Tibial nerve (tissue), 4 donors: ENCODE measurements at regions not wholly inside any gene's neighbourhood (a gene's known extent, or its start where the extent isn't known, plus 50 kb on each side); places are given as distances from the start of the nearest gene placed in this dataset.

ENCODE experiments used
- CTCF ChIP-seq, 5 experiments: fragments of 200-600 bp in 3 of 5; fragments of 450-650 bp in 2 of 5; sonication (generic) in 3 of 5; IDR thresholded peaks; one replicate each; pipeline ENCODE4 v1.5.1; 2016 to 2019; ENCODE audit warnings: antibody characterized with exemption in 5 of 5, mild to moderate bottlenecking in 3 of 5, moderate library complexity in 2 of 5
- EP300 ChIP-seq, 2 donors: sonication (generic); formaldehyde crosslinking; IDR thresholded peaks; one replicate each; pipeline ENCODE4 v1.6.1; 2017; ENCODE audit warnings: antibody characterized with exemption in 2 of 2, mild to moderate bottlenecking in 1 of 2
- POLR2A ChIP-seq, 2 donors: fragments of 450-650 bp; IDR thresholded peaks; one replicate each; pipeline ENCODE4 v1.6.1; 2017; ENCODE audit warnings: antibody characterized with exemption in 2 of 2, mild to moderate bottlenecking in 2 of 2, moderate library complexity in 2 of 2

DNA sequence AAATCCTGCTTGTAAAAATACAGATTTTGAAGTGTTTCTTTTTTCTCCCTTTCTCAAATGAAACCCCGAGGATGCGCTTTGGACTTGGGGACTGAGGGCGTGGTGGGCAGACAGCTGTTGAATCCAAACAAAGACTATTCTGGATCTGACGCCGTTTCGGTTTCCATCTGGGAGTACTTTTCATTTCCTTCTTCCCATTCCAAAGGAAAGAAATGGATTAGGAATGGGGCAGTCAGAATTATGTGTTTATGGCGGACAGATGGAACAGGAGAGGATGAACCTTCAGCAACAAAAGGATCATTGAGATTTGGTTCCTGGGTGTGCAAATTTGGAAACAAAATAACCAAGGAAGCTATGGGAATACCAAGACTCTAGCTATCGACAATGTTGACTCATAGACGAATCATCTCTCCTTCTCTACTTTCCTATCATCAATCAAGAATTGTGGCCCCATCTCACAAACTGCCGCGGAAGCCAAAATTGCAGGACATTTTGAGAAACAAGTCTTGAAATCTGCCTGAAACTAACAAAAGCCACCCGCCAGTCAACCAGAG, 300.6 kb downstream of the PARP8 start:
- TF ChIP-seq POLR2A (IDR thresholded peaks at IDR 0.05): no peak
- TF ChIP-seq CTCF (IDR thresholded peaks at IDR 0.05): no peak
- TF ChIP-seq EP300 (IDR thresholded peaks at IDR 0.05): no peak
